ENCODE measurements at regions not wholly inside any gene's neighbourhood (a gene's known extent, or its start where the extent isn't known, plus 50 kb on each side); places are given as distances from the start of the nearest gene placed in this dataset.

DNA sequence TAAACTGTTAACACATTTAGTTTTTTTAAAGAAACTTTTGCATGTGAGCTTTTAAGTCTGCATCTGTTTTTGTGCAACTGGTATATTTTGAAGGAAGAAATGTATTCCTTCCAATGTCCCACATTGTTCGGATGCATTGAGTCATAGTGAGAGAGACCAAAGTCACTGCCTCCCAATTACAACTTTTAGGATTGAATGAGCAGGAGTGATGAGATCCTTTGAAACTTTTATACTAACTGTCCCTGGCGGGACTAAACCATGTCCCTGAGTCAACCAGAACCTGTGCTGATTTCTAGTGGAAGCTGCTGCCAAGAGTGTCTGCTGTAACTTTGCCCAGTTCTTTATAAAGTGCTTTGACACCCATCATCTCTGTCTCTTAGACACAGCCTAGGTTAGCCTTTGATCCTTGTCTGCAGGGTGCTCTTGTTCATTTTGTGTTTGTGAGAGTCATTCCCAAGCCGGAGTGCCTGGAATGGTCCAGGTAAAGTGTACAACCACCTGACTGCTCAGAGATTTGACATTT, 122.7 kb downstream of the ZNF518B start:
- no peaks in the 10 kb centered on the region for H3K4me1 ChIP-seq (ENCODE audit: low read length)
- no peak for DNase-seq
- H3K79me2 ChIP-seq (ENCODE audit: low read length), result no peaks in the 10 kb centered on the region
- H3K9me3 ChIP-seq (replicated peaks; ENCODE audit: insufficient read depth, low read length), result no peaks in the 10 kb centered on the region
- H3K9ac ChIP-seq (ENCODE audit: low read length), result no peak overlapping the region
- TF ChIP-seq CTCF (IDR thresholded peaks at IDR 0.05; ENCODE audit: low read length) (no peak), EZH2phosphoT487 (IDR thresholded peaks at IDR 0.05; ENCODE audit: low read length) (no peak), EZH2 (optimal IDR thresholded peaks at IDR 0.05; ENCODE audit: low read depth, low read length) (no peak)
- H3K9me2 ChIP-seq (replicated peaks; ENCODE audit: insufficient read depth, low read length), result no peaks in the 10 kb centered on the region
- no peak overlapping the region for H3K4me3 ChIP-seq (ENCODE audit: low read length)
- no peak overlapping the region for H3K4me2 ChIP-seq (ENCODE audit: low read depth, low read length)
- no peaks in the 10 kb centered on the region for H4K20me1 ChIP-seq (ENCODE audit: insufficient read depth, low read length)
- H3K36me3 ChIP-seq (replicated peaks; ENCODE audit: insufficient read depth, low read length), result no peaks in the 10 kb centered on the region
- H3K27me3 ChIP-seq (replicated peaks; ENCODE audit: insufficient read depth, low read length), result no peaks in the 10 kb centered on the region
- H2AFZ ChIP-seq (ENCODE audit: low read length), result no peak overlapping the region
- H3F3A ChIP-seq (ENCODE audit: insufficient read depth, low read length), result no peaks in the 10 kb centered on the region
- no peak overlapping the region for H3K27ac ChIP-seq (ENCODE audit: low read length)

GRCh38 chr4:10333942-10334341, 123.3 kb downstream of the ZNF518B start:
- Histone ChIP-seq H3K36me3 (replicated peaks; ENCODE audit: insufficient read depth, low read length) (no peaks in the 10 kb centered on the region), H3K27me3 (replicated peaks; ENCODE audit: insufficient read depth, low read length) (no peaks in the 10 kb centered on the region), H4K20me1 (ENCODE audit: insufficient read depth, low read length) (no peaks in the 10 kb centered on the region), H3F3A (ENCODE audit: insufficient read depth, low read length) (no peaks in the 10 kb centered on the region), H3K4me3 (ENCODE audit: low read length) (no peak overlapping the region), H3K4me2 (ENCODE audit: low read depth, low read length) (no peak overlapping the region), H3K9me3 (replicated peaks; ENCODE audit: insufficient read depth, low read length) (no peaks in the 10 kb centered on the region), H3K79me2 (ENCODE audit: low read length) (no peaks in the 10 kb centered on the region), H3K9ac (ENCODE audit: low read length) (no peak overlapping the region), H3K9me2 (replicated peaks; ENCODE audit: insufficient read depth, low read length) (no peaks in the 10 kb centered on the region), H3K27ac (ENCODE audit: low read length) (no peak overlapping the region), H2AFZ (ENCODE audit: low read length) (no peak overlapping the region), H3K4me1 (ENCODE audit: low read length) (no peaks in the 10 kb centered on the region)
- DNase-seq, result no peak
- TF ChIP-seq EZH2phosphoT487 (IDR thresholded peaks at IDR 0.05; ENCODE audit: low read length) (no peak), CTCF (IDR thresholded peaks at IDR 0.05; ENCODE audit: low read length) (no peak), EZH2 (optimal IDR thresholded peaks at IDR 0.05; ENCODE audit: low read depth, low read length) (no peak)

GRCh38 chr4:10326075-10326474, 131.2 kb downstream of the ZNF518B start:
- Histone ChIP-seq H3K36me3 (replicated peaks; ENCODE audit: insufficient read depth, low read length) (no peaks in the 10 kb centered on the region), H3K9ac (ENCODE audit: low read length) (no peak overlapping the region), H2AFZ (ENCODE audit: low read length) (no peak overlapping the region), H3K27ac (ENCODE audit: low read length) (no peak overlapping the region), H3K27me3 (replicated peaks; ENCODE audit: insufficient read depth, low read length) (no peaks in the 10 kb centered on the region), H3K4me3 (ENCODE audit: low read length) (no peak overlapping the region), H3K4me2 (ENCODE audit: low read depth, low read length) (no peak overlapping the region), H3K9me3 (replicated peaks; ENCODE audit: insufficient read depth, low read length) (no peaks in the 10 kb centered on the region), H3K79me2 (ENCODE audit: low read length) (no peaks in the 10 kb centered on the region), H4K20me1 (ENCODE audit: insufficient read depth, low read length) (no peaks in the 10 kb centered on the region), H3F3A (ENCODE audit: insufficient read depth, low read length) (no peaks in the 10 kb centered on the region), H3K9me2 (replicated peaks; ENCODE audit: insufficient read depth, low read length) (no peaks in the 10 kb centered on the region), H3K4me1 (ENCODE audit: low read length) (no peaks in the 10 kb centered on the region)
- DNase-seq, result no peak
- TF ChIP-seq EZH2 (optimal IDR thresholded peaks at IDR 0.05; ENCODE audit: low read depth, low read length) (no peak), EZH2phosphoT487 (IDR thresholded peaks at IDR 0.05; ENCODE audit: low read length) (no peak), CTCF (IDR thresholded peaks at IDR 0.05; ENCODE audit: low read length) (no peak)
